HCT116 (cell line): ENCODE measurements at regions not wholly inside any gene's neighbourhood (a gene's known extent, or its start where the extent isn't known, plus 50 kb on each side); places are given as distances from the start of the nearest gene placed in this dataset.

ENCODE experiments used
- ATAC-seq: fragments of 200-7000 bp; cut with Tn5 transposase; 2 replicates; pipeline ENCODE4 v1.9.1; 2020; ENCODE audit warnings: mild to moderate bottlenecking, moderate library complexity
- BruUV-seq: library from RNA; stranded (reverse); fragments of 400-500 nt; replicated peaks from 2 replicates; lab custom pipeline; 2021; lab: Mats Ljungman, UMichigan
- CTCF ChIA-PET: fragments of 300-600 bp; sonication (Branson Sonifier 250); formaldehyde crosslinking; loops from one replicate; lab custom pipeline; 2021; ENCODE audit warnings: antibody characterized with exemption; lab: Charles Lee
- POLR2A ChIA-PET: fragments of 300-600, 350-600 bp; sonication (Branson Sonifier 250); formaldehyde crosslinking; loops from one replicate; lab custom pipeline; 2021; ENCODE audit warnings: antibody characterized with exemption; lab: Charles Lee
- RAD21 ChIA-PET, 2 experiments: fragments of 300-600 bp; sonication (Branson Sonifier 250); formaldehyde crosslinking; loops; one replicate each; lab custom pipeline; 2023; ENCODE audit warnings: low total read pairs in 2 of 2; ENCODE audit not compliant: uncharacterized antibody in 2 of 2, unreplicated experiment in 2 of 2, low non-redundant PET in 1 of 2; lab: Charles Lee
- DNase-seq: peaks from one replicate; pipeline ENCODE4 v3.0.0-alpha.2; 2010; ENCODE audit warnings: low read depth, low spot score
- H2AFZ ChIP-seq: fragments of 200-600 bp; shearing (Covaris generic), sonication (generic); 2 replicates; pipeline ENCODE4 v1.6.1; 2017; ENCODE audit warnings: low read depth, mixed run types, mixed read lengths, antibody characterized with exemption, low read length; ENCODE audit not compliant: poor library complexity, severe bottlenecking
- H3K27ac ChIP-seq: 2 replicates; pipeline ENCODE4 v1.5.1; 2012; ENCODE audit warnings: low read depth, low read length
- H3K27me3 ChIP-seq: fragments of 200-600 bp; sonication (generic); 2 replicates; pipeline ENCODE4 v1.6.1; 2016; ENCODE audit warnings: mixed run types, low read length, mixed read lengths; ENCODE audit not compliant: insufficient read depth
- H3K36me3 ChIP-seq, 2 experiments: fragments of 200-500 bp in 1 of 2; fragments of 200-600 bp in 1 of 2; sonication (Bioruptor generic) in 1 of 2; sonication (generic) in 1 of 2; 2 replicates each; pipeline versions ENCODE4 v1.5.1 to v1.6.1; 2014 to 2016; ENCODE audit warnings: low read length in 2 of 2, inconsistent platforms in 1 of 2, mixed read lengths in 1 of 2, mixed run types in 1 of 2; ENCODE audit not compliant: insufficient read depth in 2 of 2, control insufficient read depth in 1 of 2
- H3K4me1 ChIP-seq, 2 experiments: fragments of 200-600 bp in 1 of 2; sonication (generic) in 1 of 2; 2 replicates each; pipeline versions ENCODE4 v1.5.1 to v1.6.1; 2012 to 2017; ENCODE audit warnings: low read length in 2 of 2, inconsistent platforms in 1 of 2, mild to moderate bottlenecking in 1 of 2, mixed read lengths in 1 of 2, mixed run types in 1 of 2, moderate library complexity in 1 of 2; ENCODE audit not compliant: insufficient read depth in 2 of 2, control insufficient read depth in 1 of 2
- H3K4me2 ChIP-seq: fragments of 200-600 bp; sonication (generic); 2 replicates; pipeline ENCODE4 v1.6.1; 2017; ENCODE audit warnings: mixed run types, low read length, mixed read lengths
- H3K4me3 ChIP-seq, 2 experiments: fragments of 200-600 bp in 1 of 2; sonication (generic) in 1 of 2; replicated peaks in 1 of 2; 2 replicates each; pipeline ENCODE4 v1.5.1; 2011 to 2016; ENCODE audit warnings: low read length in 2 of 2, control low read depth in 1 of 2, low read depth in 1 of 2, mild to moderate bottlenecking in 1 of 2, mixed read lengths in 1 of 2, mixed run types in 1 of 2
- H3K79me2 ChIP-seq: fragments of 200-600 bp; sonication (generic); 2 replicates; pipeline ENCODE4 v1.6.1; 2017; ENCODE audit warnings: mild to moderate bottlenecking, mixed run types, low read length, moderate library complexity, mixed read lengths; ENCODE audit not compliant: insufficient read depth
- H3K9ac ChIP-seq: fragments of 200-600 bp; sonication (generic); 2 replicates; pipeline ENCODE4 v1.6.1; 2016; ENCODE audit warnings: low read length, mixed read lengths
- H3K9me2 ChIP-seq: fragments of 200-600 bp; sonication (generic), shearing (Covaris generic); 2 replicates; pipeline ENCODE4 v1.6.1; 2017; ENCODE audit warnings: mixed run types, mild to moderate bottlenecking, moderate library complexity; ENCODE audit not compliant: insufficient read depth
- H3K9me3 ChIP-seq, 2 experiments: fragments of 200-500 bp in 1 of 2; fragments of 200-600 bp in 1 of 2; sonication (Bioruptor generic) in 1 of 2; sonication (generic) in 1 of 2; 2 replicates each; pipeline ENCODE4 v1.6.1; 2014 to 2017; ENCODE audit warnings: low read length in 2 of 2, mixed read lengths in 2 of 2, inconsistent platforms in 1 of 2, low read depth in 1 of 2, mild to moderate bottlenecking in 1 of 2, mixed run types in 1 of 2, moderate library complexity in 1 of 2; ENCODE audit not compliant: control insufficient read depth in 1 of 2, insufficient read depth in 1 of 2
- H4K20me1 ChIP-seq: fragments of 200-600 bp; sonication (generic), shearing (Covaris generic); 2 replicates; pipeline ENCODE4 v1.6.1; 2017; ENCODE audit warnings: mixed run types, mild to moderate bottlenecking, moderate library complexity; ENCODE audit not compliant: insufficient read depth
- CBX3 ChIP-seq: IDR thresholded peaks from 2 replicates; pipeline ENCODE4 v1.6.1; 2012; ENCODE audit warnings: low read depth
- CEBPB ChIP-seq: IDR thresholded peaks from 2 replicates; pipeline ENCODE4 v1.6.1; 2012; ENCODE audit warnings: low read depth
- EGR1 ChIP-seq: IDR thresholded peaks from 2 replicates; pipeline ENCODE4 v1.6.1; 2012; ENCODE audit warnings: low read depth
- ELF1 ChIP-seq: IDR thresholded peaks from 2 replicates; pipeline ENCODE4 v1.6.1; 2012; ENCODE audit warnings: low read depth, borderline replicate concordance
- EZH2 ChIP-seq: fragments of 200-600 bp; sonication (generic); IDR thresholded peaks from 2 replicates; pipeline ENCODE4 v1.6.1; 2017; ENCODE audit warnings: antibody characterized with exemption, mixed run types
- EZH2phosphoT487 ChIP-seq: fragments of 200-600 bp; IDR thresholded peaks from 2 replicates; pipeline ENCODE4 v1.6.1; 2018; ENCODE audit warnings: antibody characterized with exemption, borderline replicate concordance
- JUND ChIP-seq: IDR thresholded peaks from 2 replicates; pipeline ENCODE4 v1.6.1; 2012
- POLR2A ChIP-seq: IDR thresholded peaks from 2 replicates; pipeline ENCODE4 v1.7.0; 2011; ENCODE audit warnings: borderline replicate concordance; ENCODE audit not compliant: insufficient read depth, insufficient read length; ENCODE audit errors: extremely low read depth
- POLR2AphosphoS5 ChIP-seq: IDR thresholded peaks from 2 replicates; pipeline ENCODE4 v1.6.1; 2011; ENCODE audit warnings: mild to moderate bottlenecking, low read depth, low read length, moderate library complexity
- RAD21 ChIP-seq: IDR thresholded peaks from 2 replicates; pipeline ENCODE4 v1.6.1; 2012; ENCODE audit warnings: low read depth, mild to moderate bottlenecking
- SIN3A ChIP-seq: IDR thresholded peaks from 2 replicates; pipeline ENCODE4 v1.6.1; 2012; ENCODE audit warnings: low read depth
- SP1 ChIP-seq: IDR thresholded peaks from 2 replicates; pipeline ENCODE4 v1.6.1; 2012; ENCODE audit warnings: low read depth
- TCF7L2 ChIP-seq: IDR thresholded peaks from 2 replicates; pipeline ENCODE4 v1.7.0; 2011; ENCODE audit warnings: borderline replicate concordance, inconsistent platforms; ENCODE audit not compliant: insufficient read depth, insufficient read length; ENCODE audit errors: extremely low read depth
- YY1 ChIP-seq: IDR thresholded peaks from 2 replicates; pipeline ENCODE4 v1.6.1; 2011; ENCODE audit warnings: low read length, low read depth, moderate library complexity, mild to moderate bottlenecking; ENCODE audit not compliant: insufficient replicate concordance; ENCODE audit errors: extremely low read depth
- ZFX ChIP-seq: fragments of 450-650 bp; IDR thresholded peaks from 2 replicates; pipeline ENCODE4 v1.6.1; 2017
- intact Hi-C: fragments of 100-400 bp; cut with micrococcal nuclease; formaldehyde crosslinking; loops from 2 replicates; pipeline ENCODE4 v1.10.0; 2022
- TF ChIP-seq, protein P1 (sequence below): IDR thresholded peaks from 2 replicates; pipeline ENCODE4 v1.6.1; 2012; ENCODE audit warnings: low read depth
- TF ChIP-seq, protein P2 (sequence below): IDR thresholded peaks from 2 replicates; pipeline ENCODE4 v1.6.1; 2012
- TF ChIP-seq, protein P3 (sequence below), 3 experiments: fragments of 200-600 bp in 1 of 3; sonication (generic) in 1 of 3; IDR thresholded peaks in 2 of 3; conservative IDR thresholded peaks in 1 of 3; 2 replicates each; pipeline ENCODE4 v1.5.1; 2012 to 2017; ENCODE audit warnings: low read depth in 2 of 3, low read length in 2 of 3, antibody characterized with exemption in 1 of 3, borderline replicate concordance in 1 of 3, control low read depth in 1 of 3, mild to moderate bottlenecking in 1 of 3, mixed read lengths in 1 of 3, mixed run types in 1 of 3, moderate library complexity in 1 of 3; ENCODE audit not compliant: insufficient read depth in 1 of 3
- TF ChIP-seq, protein P4 (sequence below): IDR thresholded peaks from 2 replicates; pipeline ENCODE4 v1.6.1; 2012
- TF ChIP-seq, protein P5 (sequence below): IDR thresholded peaks from 2 replicates; pipeline ENCODE4 v1.6.1; 2011; ENCODE audit warnings: mild to moderate bottlenecking, low read length, moderate library complexity; ENCODE audit not compliant: insufficient replicate concordance; ENCODE audit errors: extremely low read depth

DNA sequence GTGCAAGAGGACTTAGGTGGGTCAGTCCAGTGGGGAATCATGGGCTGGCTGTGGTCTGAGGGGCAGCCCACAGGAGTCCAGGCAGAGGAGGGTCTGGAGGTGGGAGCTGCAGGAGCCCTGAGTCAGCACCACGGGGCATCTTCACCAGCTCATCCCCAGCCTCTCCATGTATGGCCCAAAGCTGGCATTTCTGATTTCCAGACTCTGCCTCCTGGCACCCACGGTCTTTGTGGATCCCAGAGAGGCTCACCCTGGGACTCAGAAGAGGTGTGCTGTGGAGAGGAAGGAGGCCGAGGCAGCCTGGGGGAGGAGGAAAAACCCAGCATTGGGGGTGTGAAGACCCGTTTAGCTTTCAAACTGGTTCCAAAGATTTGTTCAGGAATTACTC is 64.5 kb upstream of the KLF13 start:
- H3K4me2 ChIP-seq = no peak overlapping the region
- TF ChIP-seq ZFX (no peak), JUND (no peak), ELF1 (no peak), EZH2phosphoT487 (no peak), CEBPB (no peak), CBX3 (no peak), SP1 (no peak), RAD21 (no peak), TCF7L2 (no peak), EZH2 (no peak), EGR1 (no peak), POLR2A (no peak), YY1 (no peak), POLR2AphosphoS5 (no peak), SIN3A (no peak)
- TF ChIP-seq, protein P1, sequence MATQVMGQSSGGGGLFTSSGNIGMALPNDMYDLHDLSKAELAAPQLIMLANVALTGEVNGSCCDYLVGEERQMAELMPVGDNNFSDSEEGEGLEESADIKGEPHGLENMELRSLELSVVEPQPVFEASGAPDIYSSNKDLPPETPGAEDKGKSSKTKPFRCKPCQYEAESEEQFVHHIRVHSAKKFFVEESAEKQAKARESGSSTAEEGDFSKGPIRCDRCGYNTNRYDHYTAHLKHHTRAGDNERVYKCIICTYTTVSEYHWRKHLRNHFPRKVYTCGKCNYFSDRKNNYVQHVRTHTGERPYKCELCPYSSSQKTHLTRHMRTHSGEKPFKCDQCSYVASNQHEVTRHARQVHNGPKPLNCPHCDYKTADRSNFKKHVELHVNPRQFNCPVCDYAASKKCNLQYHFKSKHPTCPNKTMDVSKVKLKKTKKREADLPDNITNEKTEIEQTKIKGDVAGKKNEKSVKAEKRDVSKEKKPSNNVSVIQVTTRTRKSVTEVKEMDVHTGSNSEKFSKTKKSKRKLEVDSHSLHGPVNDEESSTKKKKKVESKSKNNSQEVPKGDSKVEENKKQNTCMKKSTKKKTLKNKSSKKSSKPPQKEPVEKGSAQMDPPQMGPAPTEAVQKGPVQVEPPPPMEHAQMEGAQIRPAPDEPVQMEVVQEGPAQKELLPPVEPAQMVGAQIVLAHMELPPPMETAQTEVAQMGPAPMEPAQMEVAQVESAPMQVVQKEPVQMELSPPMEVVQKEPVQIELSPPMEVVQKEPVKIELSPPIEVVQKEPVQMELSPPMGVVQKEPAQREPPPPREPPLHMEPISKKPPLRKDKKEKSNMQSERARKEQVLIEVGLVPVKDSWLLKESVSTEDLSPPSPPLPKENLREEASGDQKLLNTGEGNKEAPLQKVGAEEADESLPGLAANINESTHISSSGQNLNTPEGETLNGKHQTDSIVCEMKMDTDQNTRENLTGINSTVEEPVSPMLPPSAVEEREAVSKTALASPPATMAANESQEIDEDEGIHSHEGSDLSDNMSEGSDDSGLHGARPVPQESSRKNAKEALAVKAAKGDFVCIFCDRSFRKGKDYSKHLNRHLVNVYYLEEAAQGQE = no peak
- TF ChIP-seq, protein P2, sequence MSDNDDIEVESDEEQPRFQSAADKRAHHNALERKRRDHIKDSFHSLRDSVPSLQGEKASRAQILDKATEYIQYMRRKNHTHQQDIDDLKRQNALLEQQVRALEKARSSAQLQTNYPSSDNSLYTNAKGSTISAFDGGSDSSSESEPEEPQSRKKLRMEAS = no peak
- TF ChIP-seq, protein P3, sequence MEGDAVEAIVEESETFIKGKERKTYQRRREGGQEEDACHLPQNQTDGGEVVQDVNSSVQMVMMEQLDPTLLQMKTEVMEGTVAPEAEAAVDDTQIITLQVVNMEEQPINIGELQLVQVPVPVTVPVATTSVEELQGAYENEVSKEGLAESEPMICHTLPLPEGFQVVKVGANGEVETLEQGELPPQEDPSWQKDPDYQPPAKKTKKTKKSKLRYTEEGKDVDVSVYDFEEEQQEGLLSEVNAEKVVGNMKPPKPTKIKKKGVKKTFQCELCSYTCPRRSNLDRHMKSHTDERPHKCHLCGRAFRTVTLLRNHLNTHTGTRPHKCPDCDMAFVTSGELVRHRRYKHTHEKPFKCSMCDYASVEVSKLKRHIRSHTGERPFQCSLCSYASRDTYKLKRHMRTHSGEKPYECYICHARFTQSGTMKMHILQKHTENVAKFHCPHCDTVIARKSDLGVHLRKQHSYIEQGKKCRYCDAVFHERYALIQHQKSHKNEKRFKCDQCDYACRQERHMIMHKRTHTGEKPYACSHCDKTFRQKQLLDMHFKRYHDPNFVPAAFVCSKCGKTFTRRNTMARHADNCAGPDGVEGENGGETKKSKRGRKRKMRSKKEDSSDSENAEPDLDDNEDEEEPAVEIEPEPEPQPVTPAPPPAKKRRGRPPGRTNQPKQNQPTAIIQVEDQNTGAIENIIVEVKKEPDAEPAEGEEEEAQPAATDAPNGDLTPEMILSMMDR (IDR thresholded peaks at IDR 0.05 in 2 of 3, conservative IDR thresholded peaks at IDR 0.05 in 1 of 3; ENCODE audit: borderline replicate concordance in 1 of 3, insufficient read depth in 1 of 3, low read depth in 2 of 3, low read length in 2 of 3) = no peak
- TF ChIP-seq, protein P4, sequence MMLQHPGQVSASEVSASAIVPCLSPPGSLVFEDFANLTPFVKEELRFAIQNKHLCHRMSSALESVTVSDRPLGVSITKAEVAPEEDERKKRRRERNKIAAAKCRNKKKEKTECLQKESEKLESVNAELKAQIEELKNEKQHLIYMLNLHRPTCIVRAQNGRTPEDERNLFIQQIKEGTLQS = no peak
- TF ChIP-seq, protein P5, sequence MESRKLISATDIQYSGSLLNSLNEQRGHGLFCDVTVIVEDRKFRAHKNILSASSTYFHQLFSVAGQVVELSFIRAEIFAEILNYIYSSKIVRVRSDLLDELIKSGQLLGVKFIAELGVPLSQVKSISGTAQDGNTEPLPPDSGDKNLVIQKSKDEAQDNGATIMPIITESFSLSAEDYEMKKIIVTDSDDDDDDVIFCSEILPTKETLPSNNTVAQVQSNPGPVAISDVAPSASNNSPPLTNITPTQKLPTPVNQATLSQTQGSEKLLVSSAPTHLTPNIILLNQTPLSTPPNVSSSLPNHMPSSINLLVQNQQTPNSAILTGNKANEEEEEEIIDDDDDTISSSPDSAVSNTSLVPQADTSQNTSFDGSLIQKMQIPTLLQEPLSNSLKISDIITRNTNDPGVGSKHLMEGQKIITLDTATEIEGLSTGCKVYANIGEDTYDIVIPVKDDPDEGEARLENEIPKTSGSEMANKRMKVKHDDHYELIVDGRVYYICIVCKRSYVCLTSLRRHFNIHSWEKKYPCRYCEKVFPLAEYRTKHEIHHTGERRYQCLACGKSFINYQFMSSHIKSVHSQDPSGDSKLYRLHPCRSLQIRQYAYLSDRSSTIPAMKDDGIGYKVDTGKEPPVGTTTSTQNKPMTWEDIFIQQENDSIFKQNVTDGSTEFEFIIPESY = no peak
- H3K9me2 ChIP-seq = no peaks in the 10 kb centered on the region
- intact Hi-C loops = no loop called here
- DNase-seq (no peak), ATAC-seq (no peak)
- no peak overlapping the region for H3K27ac ChIP-seq
- no peaks in the 10 kb centered on the region for H3K27me3 ChIP-seq
- H3K4me3 ChIP-seq = no peak overlapping the region
- H2AFZ ChIP-seq = no peak overlapping the region
- no TSS peak for BruUV-seq
- no peaks in the 10 kb centered on the region for H4K20me1 ChIP-seq
- POLR2A ChIA-PET = no interaction called here
- RAD21 ChIA-PET = no interaction called here
- H3K36me3 ChIP-seq = no peaks in the 10 kb centered on the region
- no peaks in the 10 kb centered on the region for H3K9me3 ChIP-seq
- CTCF ChIA-PET = no interaction called here
- H3K79me2 ChIP-seq = no peaks in the 10 kb centered on the region
- H3K4me1 ChIP-seq = peaks cover 0 to 3% of the 10 kb centered on the region in 2 experiments; a peak in 1 of 4 replicates
- no peak overlapping the region for H3K9ac ChIP-seq
